GM11168 (cell line): ENCODE measurements at regions not wholly inside any gene's neighbourhood (a gene's known extent, or its start where the extent isn't known, plus 50 kb on each side); places are given as distances from the start of the nearest gene placed in this dataset.
"Not testable (repeated sequence)": the region's sequence is repeated elsewhere in the genome, so short reads cannot be mapped to it uniquely, and the experiment has no call there.

ENCODE experiments used
- in situ Hi-C: fragments of 300-500 bp; cut with MboI; formaldehyde crosslinking; loops from one replicate; pipeline ENCODE4 v1.12.0; 2022; ENCODE audit warnings: low sequenced_read_pairs; ENCODE audit not compliant: unreplicated experiment

DNA sequence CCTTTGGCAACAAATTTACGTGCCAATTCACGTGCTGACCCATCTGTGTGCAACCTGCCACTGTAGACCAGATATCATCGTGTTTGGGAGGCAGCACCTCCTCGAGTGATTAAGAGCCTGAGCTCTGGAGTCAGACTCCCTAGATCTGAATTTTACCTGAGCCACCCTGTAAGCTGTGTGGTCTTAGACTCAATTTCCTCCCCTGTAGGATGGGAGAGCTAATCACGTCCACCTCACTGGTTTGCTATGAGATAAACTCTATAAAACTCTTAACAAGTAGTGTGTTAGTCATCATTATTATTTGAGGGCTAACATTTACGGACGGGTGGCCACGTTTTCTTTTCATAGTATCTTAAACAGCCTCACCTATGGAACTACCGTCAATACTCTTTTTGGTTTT is 220.0 kb upstream of the ADAMTSL1 start:
- in situ Hi-C loops: loop anchor here (10.0 kb wide), 1 partner anchor 781 kb away; the partner anchor contains the start of gene SAXO1

- in situ Hi-C loops: loop anchor here (10.0 kb wide), 1 partner anchor 780 kb away; the partner anchor contains the start of gene SAXO1
These were observed 218.8 kb upstream of the ADAMTSL1 start for GRCh38 chr9:18255158-18255629.

- in situ Hi-C loops: loop anchor here (10.0 kb wide), 1 partner anchor 779 kb away; the partner anchor contains the start of gene SAXO1
These were observed 218.2 kb upstream of the ADAMTSL1 start for GRCh38 chr9:18255747-18256146.

GRCh38 chr9:18256568-18256967 is 217.4 kb upstream of the ADAMTSL1 start:
- in situ Hi-C loops: loop anchor here (10.0 kb wide), 1 partner anchor 778 kb away; the partner anchor contains the start of gene SAXO1

- in situ Hi-C loops: no loop called here
These were observed 213.4 kb upstream of the ADAMTSL1 start for GRCh38 chr9:18260521-18260920.

GRCh38 chr9:18261181-18261580 is 212.8 kb upstream of the ADAMTSL1 start:
- in situ Hi-C loops: no loop called here

GRCh38 chr9:18263377-18263776 is 210.6 kb upstream of the ADAMTSL1 start:
- in situ Hi-C loops: no loop called here

- in situ Hi-C loops: no loop called here
These were observed 205.6 kb upstream of the ADAMTSL1 start for GRCh38 chr9:18268381-18268780.

DNA sequence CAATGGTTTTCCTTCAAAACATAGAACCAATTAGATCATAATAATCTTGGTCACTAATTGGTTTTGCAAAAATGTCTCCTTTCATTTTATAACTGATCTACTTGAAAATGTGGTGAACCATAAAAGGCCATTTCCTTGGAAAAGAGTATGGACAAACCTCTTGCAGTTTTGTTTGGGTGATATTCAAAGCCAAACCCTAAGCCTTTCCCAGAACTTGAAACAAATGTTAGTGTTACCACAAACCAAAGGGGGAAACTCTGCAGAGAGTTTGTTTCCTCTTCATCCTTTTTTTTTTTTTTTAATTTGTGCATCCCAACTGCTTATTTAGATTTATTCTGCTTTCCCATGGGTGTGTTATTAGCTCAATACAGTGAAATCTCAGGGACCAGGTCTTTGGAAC is 204.4 kb upstream of the ADAMTSL1 start:
- in situ Hi-C loops: no loop called here

- in situ Hi-C loops: no loop called here
These were observed 199.3 kb upstream of the ADAMTSL1 start for GRCh38 chr9:18274693-18275092.

DNA sequence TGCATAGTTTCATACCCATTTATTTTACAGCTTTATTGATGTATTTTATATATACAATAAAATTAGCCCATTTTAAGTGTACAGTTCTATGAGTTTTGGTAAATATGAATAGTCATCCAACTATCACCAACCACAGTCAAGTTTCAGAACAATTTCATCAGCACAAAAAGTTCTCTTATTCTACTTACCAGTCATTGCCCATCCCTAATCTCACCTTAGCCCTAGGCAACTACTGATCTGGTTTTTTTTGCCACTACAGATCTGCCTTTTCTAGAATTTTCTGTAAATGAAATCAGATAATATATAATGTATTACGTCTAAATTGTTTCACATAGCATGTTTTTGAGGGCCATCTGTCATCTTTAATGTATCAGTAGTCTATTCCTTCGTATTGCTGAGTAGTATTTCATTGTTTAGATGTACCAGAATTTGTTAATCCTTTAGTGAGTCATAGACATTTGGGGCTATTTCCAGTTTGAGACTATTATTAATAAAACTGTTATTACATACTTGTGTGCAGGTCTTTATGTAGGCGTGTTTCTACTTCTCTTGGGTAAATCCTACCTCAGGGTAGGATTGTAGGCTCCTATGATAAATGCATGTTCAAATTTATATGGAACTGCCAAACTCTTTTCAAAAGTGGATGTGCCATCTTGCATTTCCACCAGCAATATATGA is 198.5 kb upstream of the ADAMTSL1 start:
- in situ Hi-C loops: no loop called here

DNA sequence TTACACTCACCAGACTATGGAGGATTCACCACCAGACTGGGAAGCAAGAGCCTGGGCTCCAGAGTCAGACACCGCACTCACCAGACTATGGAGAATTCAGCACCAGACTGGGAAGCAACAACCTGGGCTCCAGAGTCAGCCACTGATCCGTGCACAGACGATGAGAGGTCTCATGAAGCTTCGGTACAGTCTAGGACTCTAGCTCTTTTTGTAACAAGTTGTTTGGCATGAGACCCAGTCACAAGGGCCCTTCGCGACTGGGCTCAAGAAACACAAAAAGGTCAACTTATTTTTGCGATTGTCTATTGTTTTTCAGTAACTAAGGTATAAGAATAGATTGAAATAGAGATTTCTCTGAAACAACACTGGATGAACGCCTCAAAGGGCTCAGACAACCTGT is 192.7 kb upstream of the ADAMTSL1 start:
- in situ Hi-C loops: no loop called here

DNA sequence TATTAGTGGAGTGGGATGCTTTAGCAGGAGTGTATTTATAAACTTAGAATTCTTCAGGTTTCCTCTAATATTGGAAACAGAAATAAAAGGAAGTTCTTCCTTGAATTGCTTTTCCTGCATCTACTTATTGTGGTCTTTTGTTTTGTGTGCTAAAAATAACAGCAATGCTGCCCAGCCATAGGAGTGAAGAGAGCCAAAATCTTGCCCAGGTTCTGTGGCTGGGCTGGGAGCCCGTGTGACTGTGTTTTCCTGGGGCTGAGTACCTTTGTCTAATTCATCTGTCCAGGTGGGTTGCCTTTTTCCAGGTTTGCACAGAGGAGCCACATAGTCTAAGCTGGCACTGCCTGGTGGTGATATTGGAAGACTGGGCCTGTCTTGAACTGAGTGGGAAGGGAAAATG is 179.7 kb upstream of the ADAMTSL1 start:
- in situ Hi-C loops: no loop called here

GRCh38 chr9:18296702-18297055 is 177.3 kb upstream of the ADAMTSL1 start:
- in situ Hi-C loops: no loop called here

DNA sequence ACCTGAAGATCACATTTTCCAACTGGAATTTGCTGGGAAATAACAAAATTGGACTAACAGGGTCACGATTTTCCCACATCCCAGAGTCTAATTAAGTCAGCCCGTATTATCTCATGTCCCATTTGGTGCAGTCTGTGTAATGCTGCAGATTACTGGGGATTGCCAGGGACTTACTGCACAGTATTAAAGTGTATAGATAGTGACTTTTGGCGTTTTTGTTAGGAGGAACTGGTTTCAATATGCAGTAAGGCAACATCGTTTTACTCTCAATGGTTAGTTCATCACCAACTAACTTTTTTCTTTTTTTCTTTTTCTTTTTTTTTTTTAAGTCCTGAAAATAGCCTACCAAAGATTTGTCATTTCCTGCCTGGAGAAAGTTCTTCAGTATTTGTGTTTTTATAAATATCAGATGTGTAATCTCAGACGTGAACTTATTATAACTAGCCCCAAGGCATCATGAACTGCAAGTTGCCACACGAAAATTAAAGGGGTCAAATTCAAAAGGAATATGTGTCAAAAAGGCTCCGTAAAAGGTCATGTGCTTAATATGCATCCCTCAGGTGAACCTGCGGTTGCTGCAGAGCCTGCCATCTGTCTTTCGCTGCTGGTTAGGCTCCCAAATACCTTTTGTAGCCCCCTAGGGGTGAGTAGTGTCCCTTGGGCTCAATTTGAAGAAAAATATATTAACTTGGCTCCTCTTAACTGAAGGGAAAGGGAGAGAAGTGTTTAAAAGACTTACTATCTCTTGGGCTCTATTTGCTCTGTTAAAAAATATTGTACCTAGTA is 176.7 kb upstream of the ADAMTSL1 start:
- in situ Hi-C loops: no loop called here

GRCh38 chr9:18299449-18299848 is 174.5 kb upstream of the ADAMTSL1 start:
- in situ Hi-C loops: no loop called here

DNA sequence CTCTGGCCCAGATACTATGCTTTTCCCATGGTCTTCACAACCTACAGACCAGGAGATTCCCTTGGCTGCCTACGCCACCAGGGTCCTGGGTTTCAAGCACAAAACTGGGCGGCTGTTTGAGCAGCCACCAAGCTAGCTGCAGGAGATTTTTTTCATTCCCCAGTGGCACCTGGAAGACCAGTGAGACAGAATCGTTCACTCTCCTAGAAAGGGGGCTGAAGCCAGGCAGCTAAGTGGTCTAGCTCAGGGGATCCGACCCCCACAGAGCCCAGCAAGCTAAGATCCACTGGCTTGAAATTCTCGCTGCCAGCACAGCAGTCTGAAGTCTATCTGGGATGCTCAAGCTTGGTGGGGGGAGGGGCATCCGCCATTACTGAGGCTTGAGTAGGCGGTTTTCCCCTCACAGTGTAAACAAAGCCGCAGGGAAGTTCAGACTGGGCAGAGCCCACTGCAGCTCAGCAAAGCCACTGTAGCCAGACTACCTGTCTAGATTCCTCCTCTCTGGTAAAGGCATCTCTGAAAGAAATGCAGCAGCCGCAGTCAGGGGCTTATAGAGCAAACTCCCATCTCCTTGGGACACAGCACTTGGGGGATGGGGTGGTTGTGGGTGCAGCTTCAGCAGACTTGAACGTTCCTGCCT is 168.7 kb upstream of the ADAMTSL1 start:
- in situ Hi-C loops: not testable (repeated sequence)

- in situ Hi-C loops: no loop called here
These were observed 159.6 kb upstream of the ADAMTSL1 start for GRCh38 chr9:18314316-18314715.

GRCh38 chr9:18317896-18318295 is 156.1 kb upstream of the ADAMTSL1 start:
- in situ Hi-C loops: no loop called here

DNA sequence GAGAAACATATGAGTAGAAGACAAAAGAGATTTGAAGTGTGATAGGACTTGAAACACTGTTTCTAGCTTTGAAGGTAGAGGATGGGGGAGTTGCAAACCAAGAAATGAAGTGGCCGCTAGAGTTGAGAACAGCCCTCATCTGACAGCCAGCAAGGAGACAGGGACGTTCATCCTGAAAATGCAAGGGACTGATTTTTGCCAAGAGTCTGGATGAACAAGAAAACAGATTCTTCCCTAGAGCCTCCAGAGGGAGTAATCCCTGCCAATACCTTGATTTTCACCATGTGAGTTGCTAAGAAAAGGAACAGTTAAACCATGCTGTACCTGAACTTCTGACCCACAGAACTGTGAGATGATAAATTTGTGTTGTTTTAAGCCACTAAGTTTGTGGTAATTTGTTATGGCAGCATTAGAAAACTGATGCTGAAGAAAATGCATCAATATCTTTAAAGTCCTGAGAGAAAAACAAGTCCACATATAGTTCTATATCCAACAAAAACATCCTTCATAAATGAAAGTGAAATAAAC is 154.0 kb upstream of the ADAMTSL1 start:
- in situ Hi-C loops: no loop called here
